GM19468 (cell line): ENCODE measurements at regions not wholly inside any gene's neighbourhood (a gene's known extent, or its start where the extent isn't known, plus 50 kb on each side); places are given as distances from the start of the nearest gene placed in this dataset.
"Not testable (repeated sequence)": the region's sequence is repeated elsewhere in the genome, so short reads cannot be mapped to it uniquely, and the experiment has no call there.

Source experiments
- ATAC-seq: cut with Tn5 transposase; IDR thresholded peaks from one replicate; pipeline ENCODE4 v1.9.1; 2021; ENCODE audit warnings: mild to moderate bottlenecking, moderate library complexity, moderate number of reproducible peaks; ENCODE audit not compliant: unreplicated experiment; ENCODE audit errors: extremely low read depth

- not testable (repeated sequence) for ATAC-seq
Measured at GRCh38 chr22:15823178-15823577, 133.4 kb downstream of the POTEH start.

- not testable (repeated sequence) for ATAC-seq
Measured at GRCh38 chr22:15832235-15832634, 142.4 kb downstream of the POTEH start.

DNA sequence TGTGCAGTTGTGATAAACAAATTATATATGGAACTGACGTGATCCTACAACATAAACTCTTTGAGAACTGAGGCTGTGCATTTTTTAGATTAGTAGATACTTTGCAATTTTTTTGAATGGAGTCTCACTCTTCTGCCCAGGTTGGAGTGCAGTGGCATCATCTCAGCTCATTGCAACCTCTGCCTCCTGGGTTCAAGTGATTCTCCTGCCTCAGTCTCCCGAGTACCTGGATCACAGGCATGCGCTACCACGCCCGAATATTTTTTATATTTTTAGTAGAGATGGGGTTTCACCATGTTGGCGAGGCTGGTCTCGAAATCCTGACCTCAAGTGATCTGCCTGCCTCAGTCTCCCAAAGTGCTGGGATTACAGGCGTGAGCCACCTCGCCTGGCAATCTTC lies 145.9 kb downstream of the POTEH start:
- ATAC-seq: not testable (repeated sequence)

DNA sequence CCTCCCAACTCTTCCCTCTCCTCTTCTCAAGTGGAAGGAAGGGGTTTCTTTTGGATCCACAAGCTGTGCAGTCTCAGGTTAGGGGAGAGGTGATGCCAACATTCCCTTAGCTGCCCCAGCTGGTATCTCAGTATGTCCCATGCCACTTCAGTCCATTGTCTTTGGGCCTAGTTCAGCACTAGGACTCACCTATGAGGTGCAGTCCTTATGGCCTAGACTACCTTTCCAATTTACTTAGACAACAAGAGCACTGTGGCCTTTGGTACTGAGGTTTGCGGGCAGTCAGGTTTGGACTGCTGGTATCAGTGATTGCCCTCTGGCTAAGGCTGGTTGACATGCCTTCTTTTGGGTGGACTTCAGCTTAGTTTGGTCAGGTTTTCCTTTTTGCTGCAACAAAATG lies 159.9 kb downstream of the POTEH start:
- ATAC-seq: not testable (repeated sequence)

GRCh38 chr22:15853716-15854373 lies 164.0 kb downstream of the POTEH start:
- ATAC-seq: not testable (repeated sequence)

- ATAC-seq: not testable (repeated sequence)
Measured at GRCh38 chr22:15854421-15854820, 164.6 kb downstream of the POTEH start.

- not testable (repeated sequence) for ATAC-seq
Measured at GRCh38 chr22:15854978-15855377, 165.2 kb downstream of the POTEH start.

DNA sequence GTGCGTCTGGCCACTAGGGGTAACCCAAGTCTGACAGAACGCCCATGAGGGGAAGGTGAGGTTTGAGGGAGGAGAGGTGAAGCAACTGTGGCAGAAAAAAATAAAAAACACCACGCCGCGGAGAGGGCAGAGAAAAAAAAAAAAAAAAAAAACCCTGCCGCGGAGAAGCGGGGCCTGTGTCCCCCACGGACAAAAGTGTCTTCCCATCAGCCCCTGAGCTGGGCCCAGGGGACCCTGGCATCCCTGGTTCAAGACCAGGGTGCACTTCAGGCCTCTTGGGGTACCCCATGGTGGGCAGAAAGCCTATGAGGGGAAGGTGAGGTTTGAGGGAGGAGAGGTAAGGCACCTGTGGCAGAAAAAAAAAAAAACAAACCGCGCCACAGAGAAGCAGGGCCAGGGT lies 191.1 kb downstream of the POTEH start:
- not testable (repeated sequence) for ATAC-seq

DNA sequence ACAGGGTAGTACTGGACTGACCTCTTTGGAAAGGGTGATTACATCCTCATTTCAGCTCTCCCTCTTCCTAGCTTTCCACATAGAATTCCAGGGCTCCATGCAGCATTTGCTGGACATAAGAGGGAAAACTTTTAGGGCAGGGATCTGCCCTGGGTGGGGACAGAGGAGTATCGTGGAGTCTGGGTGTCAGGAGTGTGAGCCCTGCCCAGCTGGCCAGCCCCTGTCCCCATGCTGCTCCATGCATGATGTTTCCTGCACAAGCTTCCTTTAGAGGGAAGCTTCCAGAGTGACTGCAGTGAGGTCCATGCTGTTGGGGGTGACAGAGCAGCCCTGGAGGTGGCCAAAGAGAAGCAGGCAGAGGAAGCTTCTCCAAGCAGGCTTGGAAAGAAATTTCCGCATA lies 214.5 kb downstream of the POTEH start:
- ATAC-seq: not testable (repeated sequence)

GRCh38 chr22:15911704-15912103 lies 221.9 kb downstream of the POTEH start:
- not testable (repeated sequence) for ATAC-seq

- not testable (repeated sequence) for ATAC-seq
Measured at GRCh38 chr22:15919120-15919519, 229.3 kb downstream of the POTEH start.

DNA sequence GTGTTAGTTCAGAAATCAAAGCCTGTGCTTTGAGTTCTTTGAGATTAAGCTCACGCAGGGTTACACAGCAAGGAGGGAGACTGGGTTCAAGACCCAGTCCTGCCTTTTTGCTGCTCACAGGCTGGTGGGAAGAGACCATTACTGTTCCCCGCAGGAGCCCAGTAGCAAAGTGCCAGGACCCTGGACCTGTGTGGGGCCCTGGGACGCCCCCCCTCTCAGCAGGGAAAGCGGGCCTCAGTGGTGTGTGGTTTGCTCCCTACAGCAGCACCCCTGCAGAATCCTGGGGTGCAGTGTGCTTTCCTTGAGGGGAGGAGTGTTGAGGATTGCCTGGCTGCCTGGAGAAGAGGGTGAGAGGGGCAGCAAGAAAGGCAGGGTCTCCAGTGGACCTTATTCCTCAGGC lies 231.1 kb downstream of the POTEH start:
- not testable (repeated sequence) for ATAC-seq

DNA sequence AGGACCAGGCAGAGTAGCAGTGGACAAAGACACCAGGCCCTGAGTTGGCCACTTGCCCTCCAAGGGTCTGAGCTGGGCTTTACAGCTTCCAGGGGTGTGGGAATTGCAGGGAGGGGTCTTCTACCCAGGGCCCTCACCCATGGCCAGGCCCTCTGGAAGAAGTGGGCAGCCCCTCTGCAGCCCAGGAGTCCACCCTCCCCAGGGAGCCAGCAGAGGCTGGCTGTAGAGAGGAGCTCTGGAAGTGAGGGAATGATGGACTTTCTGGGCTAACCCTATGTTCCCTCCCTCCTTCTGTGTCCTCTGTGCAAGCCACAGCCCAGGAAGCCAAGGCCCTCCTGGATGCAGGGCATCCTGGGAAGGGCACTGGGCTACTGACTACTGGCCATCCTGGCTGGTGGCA lies 232.3 kb downstream of the POTEH start:
- not testable (repeated sequence) for ATAC-seq

DNA sequence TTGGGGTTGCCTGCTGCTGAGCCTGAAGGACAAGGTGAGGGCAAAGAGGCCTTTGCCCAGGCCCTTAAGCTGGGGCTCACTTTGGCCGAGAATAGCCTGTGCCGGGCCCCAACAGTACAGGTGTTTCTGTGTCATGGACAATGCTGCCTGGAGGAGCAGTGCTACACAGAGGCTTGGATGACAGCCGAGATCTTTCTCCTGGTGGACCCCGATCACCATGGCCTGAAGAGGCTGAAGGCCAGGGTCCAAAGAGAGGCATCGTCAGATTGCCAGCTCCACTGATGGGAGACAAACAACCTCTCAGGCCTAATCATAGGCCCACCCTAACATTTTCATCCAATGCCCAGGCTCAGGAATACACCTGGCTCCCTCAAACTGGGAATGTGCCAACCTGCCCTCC lies 232.8 kb downstream of the POTEH start:
- not testable (repeated sequence) for ATAC-seq

DNA sequence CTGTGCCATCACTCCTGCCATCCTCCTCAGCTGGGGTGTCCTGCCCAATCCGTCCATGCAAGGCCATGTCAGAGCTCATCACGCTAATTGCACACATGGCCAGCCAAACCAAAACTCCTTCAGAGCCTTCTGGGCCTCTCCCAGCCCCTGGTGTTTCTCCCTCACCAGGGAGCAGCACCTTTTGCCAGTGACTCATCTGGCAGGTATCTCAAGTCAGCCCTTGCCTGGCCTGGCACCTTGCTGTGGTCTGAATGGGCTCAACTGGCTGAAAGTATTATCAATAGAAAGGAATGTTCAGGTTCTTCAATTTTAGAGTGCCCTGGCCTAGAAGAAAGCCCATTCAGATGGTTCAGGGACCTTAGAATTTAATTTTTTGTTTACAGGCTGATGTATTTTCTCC lies 235.0 kb downstream of the POTEH start:
- ATAC-seq: not testable (repeated sequence)

- ATAC-seq: not testable (repeated sequence)
Measured at GRCh38 chr22:15927172-15927571, 237.3 kb downstream of the POTEH start.
